ENCODE measurements at regions not wholly inside any gene's neighbourhood (a gene's known extent, or its start where the extent isn't known, plus 50 kb on each side); places are given as distances from the start of the nearest gene placed in this dataset.

GRCh38 chrY:7273587-7274203, 362.1 kb upstream of the AMELY start:
- TF ChIP-seq CTCF (IDR thresholded peaks at IDR 0.05; ENCODE audit: insufficient read depth, low read length, severe bottlenecking): no peak
- Histone ChIP-seq H3K27me3 (ENCODE audit: control insufficient read depth, insufficient read depth, low read length) (no peaks in the 10 kb centered on the region), H3K36me3 (ENCODE audit: control insufficient read depth, insufficient read depth, low read length) (no peaks in the 10 kb centered on the region), H3K4me3 (ENCODE audit: low read depth, low read length) (peak overlapping the region; percentile 53)
- no peak for DNase-seq (ENCODE audit: low read depth)
- FAIRE-seq: no peak

- DNase-seq (ENCODE audit: low read depth) (peak; percentile 39), FAIRE-seq (no peak)
- TF ChIP-seq CTCF (IDR thresholded peaks at IDR 0.05; ENCODE audit: insufficient read depth, low read length, severe bottlenecking): peak; percentile 61
- Histone ChIP-seq H3K27me3 (ENCODE audit: control insufficient read depth, insufficient read depth, low read length) (no peaks in the 10 kb centered on the region), H3K4me3 (ENCODE audit: low read depth, low read length) (no peak overlapping the region), H3K36me3 (ENCODE audit: control insufficient read depth, insufficient read depth, low read length) (no peaks in the 10 kb centered on the region)
Measured at GRCh38 chrY:7272556-7273195, 361.1 kb upstream of the AMELY start.

- TF ChIP-seq CTCF (IDR thresholded peaks at IDR 0.05; ENCODE audit: insufficient read depth, low read length, severe bottlenecking): no peak
- Histone ChIP-seq H3K4me3 (ENCODE audit: low read depth, low read length) (no peak overlapping the region), H3K27me3 (ENCODE audit: control insufficient read depth, insufficient read depth, low read length) (no peaks in the 10 kb centered on the region), H3K36me3 (ENCODE audit: control insufficient read depth, insufficient read depth, low read length) (no peaks in the 10 kb centered on the region)
- FAIRE-seq: no peak
- DNase-seq (ENCODE audit: low read depth): no peak
Measured at GRCh38 chrY:7263773-7264172, 352.2 kb upstream of the AMELY start.

GRCh38 chrY:7262531-7262930, 351.0 kb upstream of the AMELY start:
- no peak for FAIRE-seq
- Histone ChIP-seq H3K36me3 (ENCODE audit: control insufficient read depth, insufficient read depth, low read length) (no peaks in the 10 kb centered on the region), H3K27me3 (ENCODE audit: control insufficient read depth, insufficient read depth, low read length) (no peaks in the 10 kb centered on the region), H3K4me3 (ENCODE audit: low read depth, low read length) (no peak overlapping the region)
- TF ChIP-seq CTCF (IDR thresholded peaks at IDR 0.05; ENCODE audit: insufficient read depth, low read length, severe bottlenecking): no peak
- DNase-seq (ENCODE audit: low read depth): no peak

GRCh38 chrY:7261254-7261653, 349.7 kb upstream of the AMELY start:
- Histone ChIP-seq H3K4me3 (ENCODE audit: low read depth, low read length) (no peak overlapping the region), H3K36me3 (ENCODE audit: control insufficient read depth, insufficient read depth, low read length) (no peaks in the 10 kb centered on the region), H3K27me3 (ENCODE audit: control insufficient read depth, insufficient read depth, low read length) (no peaks in the 10 kb centered on the region)
- DNase-seq (ENCODE audit: low read depth): no peak
- no peak for TF ChIP-seq CTCF (IDR thresholded peaks at IDR 0.05; ENCODE audit: insufficient read depth, low read length, severe bottlenecking)
- FAIRE-seq: no peak

- no peak overlapping the region for H3K4me3 ChIP-seq (ENCODE audit: low read depth, low read length)
- H3K36me3 ChIP-seq (ENCODE audit: control insufficient read depth, insufficient read depth, low read length): no peaks in the 10 kb centered on the region
- no peak for TF ChIP-seq CTCF (IDR thresholded peaks at IDR 0.05; ENCODE audit: insufficient read depth, low read length, severe bottlenecking)
- no peak for DNase-seq (ENCODE audit: low read depth)
- no peak for FAIRE-seq
- no peaks in the 10 kb centered on the region for H3K27me3 ChIP-seq (ENCODE audit: control insufficient read depth, insufficient read depth, low read length)
Measured at GRCh38 chrY:7240101-7240500, 328.5 kb upstream of the AMELY start.

Data from bronchial epithelial cell (primary cell).